ENCODE measurements at regions not wholly inside any gene's neighbourhood (a gene's known extent, or its start where the extent isn't known, plus 50 kb on each side); places are given as distances from the start of the nearest gene placed in this dataset.

DNA sequence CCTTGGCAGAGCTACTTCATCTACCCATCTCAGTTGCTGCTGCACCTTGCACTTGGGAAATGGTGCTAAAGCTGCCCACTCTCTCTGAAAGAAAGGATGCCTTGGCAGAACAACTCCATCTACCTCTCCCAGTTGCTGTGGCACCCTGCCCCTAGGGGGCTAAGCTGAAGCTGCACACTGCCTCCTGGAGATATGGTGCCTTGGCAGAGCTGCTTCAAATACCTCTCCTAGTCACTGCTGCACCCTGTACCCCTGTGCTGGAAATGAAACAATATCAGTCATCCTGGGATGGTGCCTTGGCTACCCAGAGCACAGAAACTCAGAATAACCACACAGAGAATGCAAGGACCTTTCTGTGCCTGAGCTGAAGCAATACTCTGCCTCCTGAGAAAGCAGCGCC is 615.8 kb downstream of the DIAPH3 start:
- Histone ChIP-seq H3K4me3 (replicated peaks; ENCODE audit: low read depth, low read length) (no peak overlapping the region), H3K27me3 (replicated peaks; ENCODE audit: control insufficient read depth, insufficient read depth, low read length) (no peaks in the 10 kb centered on the region), H3K36me3 (ENCODE audit: control insufficient read depth, insufficient read depth, low read length) (no peaks in the 10 kb centered on the region)
- TF ChIP-seq, protein P1, sequence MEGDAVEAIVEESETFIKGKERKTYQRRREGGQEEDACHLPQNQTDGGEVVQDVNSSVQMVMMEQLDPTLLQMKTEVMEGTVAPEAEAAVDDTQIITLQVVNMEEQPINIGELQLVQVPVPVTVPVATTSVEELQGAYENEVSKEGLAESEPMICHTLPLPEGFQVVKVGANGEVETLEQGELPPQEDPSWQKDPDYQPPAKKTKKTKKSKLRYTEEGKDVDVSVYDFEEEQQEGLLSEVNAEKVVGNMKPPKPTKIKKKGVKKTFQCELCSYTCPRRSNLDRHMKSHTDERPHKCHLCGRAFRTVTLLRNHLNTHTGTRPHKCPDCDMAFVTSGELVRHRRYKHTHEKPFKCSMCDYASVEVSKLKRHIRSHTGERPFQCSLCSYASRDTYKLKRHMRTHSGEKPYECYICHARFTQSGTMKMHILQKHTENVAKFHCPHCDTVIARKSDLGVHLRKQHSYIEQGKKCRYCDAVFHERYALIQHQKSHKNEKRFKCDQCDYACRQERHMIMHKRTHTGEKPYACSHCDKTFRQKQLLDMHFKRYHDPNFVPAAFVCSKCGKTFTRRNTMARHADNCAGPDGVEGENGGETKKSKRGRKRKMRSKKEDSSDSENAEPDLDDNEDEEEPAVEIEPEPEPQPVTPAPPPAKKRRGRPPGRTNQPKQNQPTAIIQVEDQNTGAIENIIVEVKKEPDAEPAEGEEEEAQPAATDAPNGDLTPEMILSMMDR (IDR thresholded peaks at IDR 0.05; ENCODE audit: insufficient read depth, low read length, poor library complexity, severe bottlenecking): no peak
- DNase-seq (ENCODE audit: extremely low read depth, insufficient read length): no peak

DNA sequence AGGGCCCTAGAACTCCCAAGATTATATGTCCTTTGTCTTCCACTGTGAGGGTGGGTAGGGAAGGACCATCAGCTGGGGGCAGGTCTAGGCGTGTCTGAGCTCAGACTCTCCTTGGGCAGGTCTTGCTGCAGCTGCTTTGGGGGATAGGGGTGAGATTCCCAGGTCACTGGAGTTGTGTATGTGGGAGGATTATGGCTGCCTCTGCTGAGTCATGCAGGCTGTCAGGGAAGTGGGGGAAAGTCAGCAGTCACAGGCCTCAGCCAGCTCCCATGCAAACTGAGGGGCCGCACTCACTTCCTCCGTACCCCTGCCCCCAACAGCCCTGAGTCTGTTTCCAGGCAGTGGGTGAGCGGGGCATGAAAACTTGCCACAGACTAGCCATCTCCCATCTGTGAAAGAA is 600.8 kb downstream of the DIAPH3 start:
- Histone ChIP-seq H3K27me3 (replicated peaks; ENCODE audit: control insufficient read depth, insufficient read depth, low read length) (no peaks in the 10 kb centered on the region), H3K4me3 (replicated peaks; ENCODE audit: low read depth, low read length) (no peak overlapping the region), H3K36me3 (ENCODE audit: control insufficient read depth, insufficient read depth, low read length) (no peaks in the 10 kb centered on the region)
- TF ChIP-seq, protein P1 (IDR thresholded peaks at IDR 0.05; ENCODE audit: insufficient read depth, low read length, poor library complexity, severe bottlenecking): no peak
- no peak for DNase-seq (ENCODE audit: extremely low read depth, insufficient read length)

DNA sequence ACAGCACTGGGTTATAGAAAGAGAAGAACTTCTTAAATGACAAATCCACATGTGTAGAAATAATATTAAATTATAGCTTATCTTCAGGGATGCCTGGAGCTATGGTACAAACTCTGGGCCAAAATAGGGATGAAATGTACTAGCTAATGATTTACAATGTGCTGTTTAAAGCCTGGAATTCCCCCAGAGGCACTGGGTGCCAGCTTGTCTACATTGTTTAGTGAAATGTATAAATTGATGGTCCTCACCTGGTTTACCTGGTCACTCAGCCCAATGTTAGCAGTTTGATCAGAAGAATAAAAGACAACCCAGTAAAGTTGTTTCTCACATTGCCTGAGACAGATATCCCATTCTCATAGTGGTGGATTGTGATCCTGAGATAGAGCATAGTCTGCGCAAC is 597.2 kb downstream of the DIAPH3 start:
- TF ChIP-seq, protein P1 (IDR thresholded peaks at IDR 0.05; ENCODE audit: insufficient read depth, low read length, poor library complexity, severe bottlenecking): no peak
- no peak for DNase-seq (ENCODE audit: extremely low read depth, insufficient read length)

DNA sequence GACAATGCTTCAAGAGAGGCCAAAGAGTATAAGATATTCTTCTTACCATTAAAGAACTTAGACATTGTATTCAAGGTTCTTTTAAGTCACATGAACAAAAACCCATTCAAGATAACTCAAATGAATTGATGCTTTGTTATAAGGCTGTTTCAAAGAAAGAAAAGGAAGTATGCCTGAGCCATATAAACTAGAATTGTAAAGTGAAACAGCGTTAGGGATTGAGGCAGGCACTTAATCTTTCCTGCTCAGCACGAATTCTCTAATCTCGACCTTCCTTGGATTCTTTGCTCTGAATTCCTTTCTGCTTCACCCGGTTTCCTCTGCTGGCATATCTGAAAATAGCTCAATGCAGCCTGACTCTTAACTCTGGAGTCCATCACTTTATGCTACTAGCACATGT is 595.4 kb downstream of the DIAPH3 start:
- H3K36me3 ChIP-seq (ENCODE audit: control insufficient read depth, insufficient read depth, low read length): no peaks in the 10 kb centered on the region
- H3K27me3 ChIP-seq (replicated peaks; ENCODE audit: control insufficient read depth, insufficient read depth, low read length): no peaks in the 10 kb centered on the region
- no peak overlapping the region for H3K4me3 ChIP-seq (replicated peaks; ENCODE audit: low read depth, low read length)
- TF ChIP-seq, protein P1 (IDR thresholded peaks at IDR 0.05; ENCODE audit: insufficient read depth, low read length, poor library complexity, severe bottlenecking): no peak
- DNase-seq (ENCODE audit: extremely low read depth, insufficient read length): no peak

More for the DNA sequence above, 597.2 kb downstream of the DIAPH3 start:
- Histone ChIP-seq H3K4me3 (replicated peaks; ENCODE audit: low read depth, low read length) (no peak overlapping the region), H3K27me3 (replicated peaks; ENCODE audit: control insufficient read depth, insufficient read depth, low read length) (no peaks in the 10 kb centered on the region), H3K36me3 (ENCODE audit: control insufficient read depth, insufficient read depth, low read length) (no peaks in the 10 kb centered on the region)

GRCh38 chr13:59570204-59570603 is 593.5 kb downstream of the DIAPH3 start:
- H3K36me3 ChIP-seq (ENCODE audit: control insufficient read depth, insufficient read depth, low read length): no peaks in the 10 kb centered on the region
- DNase-seq (ENCODE audit: extremely low read depth, insufficient read length): no peak
- TF ChIP-seq, protein P1 (IDR thresholded peaks at IDR 0.05; ENCODE audit: insufficient read depth, low read length, poor library complexity, severe bottlenecking): no peak
- no peaks in the 10 kb centered on the region for H3K27me3 ChIP-seq (replicated peaks; ENCODE audit: control insufficient read depth, insufficient read depth, low read length)
- H3K4me3 ChIP-seq (replicated peaks; ENCODE audit: low read depth, low read length): no peak overlapping the region

GRCh38 chr13:59584101-59584500 is 579.6 kb downstream of the DIAPH3 start:
- Histone ChIP-seq H3K4me3 (replicated peaks; ENCODE audit: low read depth, low read length) (no peak overlapping the region), H3K27me3 (replicated peaks; ENCODE audit: control insufficient read depth, insufficient read depth, low read length) (no peaks in the 10 kb centered on the region), H3K36me3 (ENCODE audit: control insufficient read depth, insufficient read depth, low read length) (no peaks in the 10 kb centered on the region)
- TF ChIP-seq, protein P1 (IDR thresholded peaks at IDR 0.05; ENCODE audit: insufficient read depth, low read length, poor library complexity, severe bottlenecking): no peak
- DNase-seq (ENCODE audit: extremely low read depth, insufficient read length): no peak

Data from GM06990 (cell line).